NOMO-1 (cell line): ENCODE measurements at regions not wholly inside any gene's neighbourhood (a gene's known extent, or its start where the extent isn't known, plus 50 kb on each side); places are given as distances from the start of the nearest gene placed in this dataset.

ENCODE experiments used
- DNase-seq, 2 experiments: peaks; one replicate each; lab custom pipeline; 2025; ENCODE audit not compliant: unreplicated experiment in 2 of 2; lab: John Stamatoyannopoulos, UW

- no peak for DNase-seq
These were observed 369.5 kb upstream of the THBS1 start for GRCh38 chr15:39211108-39211979.

GRCh38 chr15:39213385-39213840 lies 367.5 kb upstream of the THBS1 start:
- DNase-seq = no peak

- DNase-seq = no peak
These were observed 365.9 kb upstream of the THBS1 start for GRCh38 chr15:39215015-39215414.

- no peak for DNase-seq
These were observed 364.1 kb upstream of the THBS1 start for GRCh38 chr15:39216816-39217215.

- DNase-seq = no peak
These were observed 361.3 kb upstream of the THBS1 start for GRCh38 chr15:39219608-39220007.

- no peak for DNase-seq
These were observed 354.5 kb upstream of the THBS1 start for GRCh38 chr15:39226169-39226937.

GRCh38 chr15:39227001-39227400 lies 353.9 kb upstream of the THBS1 start:
- no peak for DNase-seq

- no peak for DNase-seq
These were observed 352.0 kb upstream of the THBS1 start for GRCh38 chr15:39228889-39229288.

GRCh38 chr15:39230205-39230907 lies 350.5 kb upstream of the THBS1 start:
- DNase-seq = no peak

GRCh38 chr15:39230908-39231285 lies 350.0 kb upstream of the THBS1 start:
- DNase-seq = no peak

- no peak for DNase-seq
These were observed 348.4 kb upstream of the THBS1 start for GRCh38 chr15:39232512-39232911.

- DNase-seq = peak; percentile 35 to 65
These were observed 345.6 kb upstream of the THBS1 start for GRCh38 chr15:39235084-39235795.

GRCh38 chr15:39236375-39236774 lies 344.5 kb upstream of the THBS1 start:
- no peak for DNase-seq

- no peak for DNase-seq
These were observed 342.4 kb upstream of the THBS1 start for GRCh38 chr15:39238443-39238842.

- DNase-seq = no peak
These were observed 341.3 kb upstream of the THBS1 start for GRCh38 chr15:39239562-39239961.

GRCh38 chr15:39242345-39242744 lies 338.5 kb upstream of the THBS1 start:
- no peak for DNase-seq

GRCh38 chr15:39243396-39243795 lies 337.5 kb upstream of the THBS1 start:
- no peak for DNase-seq

GRCh38 chr15:39244776-39245175 lies 336.1 kb upstream of the THBS1 start:
- no peak for DNase-seq

GRCh38 chr15:39246523-39246922 lies 334.4 kb upstream of the THBS1 start:
- DNase-seq = no peak

- DNase-seq = no peak
These were observed 333.3 kb upstream of the THBS1 start for GRCh38 chr15:39247574-39247973.

- no peak for DNase-seq
These were observed 332.7 kb upstream of the THBS1 start for GRCh38 chr15:39248204-39248603.
